ENCODE measurements at regions not wholly inside any gene's neighbourhood (a gene's known extent, or its start where the extent isn't known, plus 50 kb on each side); places are given as distances from the start of the nearest gene placed in this dataset.

GRCh38 chr6:47102331-47102730, 60.2 kb upstream of the ADGRF1 start (continued):
- TF ChIP-seq PHF5A (CRISPR knock-in tag; IDR thresholded peaks at IDR 0.05; ENCODE audit: low read depth, unreplicated experiment) (no peak), HINFP (CRISPR knock-in tag; IDR thresholded peaks at IDR 0.05; ENCODE audit: low read depth) (no peak), BORCS8-MEF2B (CRISPR knock-in tag; IDR thresholded peaks at IDR 0.05) (no peak), ZNF710 (CRISPR knock-in tag; IDR thresholded peaks at IDR 0.05; ENCODE audit: borderline replicate concordance) (no peak), ZNF512 (CRISPR knock-in tag; IDR thresholded peaks at IDR 0.05) (no peak), HMG20B (CRISPR knock-in tag; conservative IDR thresholded peaks at IDR 0.05) (no peak), ISX (CRISPR knock-in tag; conservative IDR thresholded peaks at IDR 0.05) (no peak)

GRCh38 chr6:47098570-47098993, 56.5 kb upstream of the ADGRF1 start:
- no peaks in the 10 kb centered on the region for H3K36me3 ChIP-seq (replicated peaks in 1 of 2; ENCODE audit: control insufficient read depth in 1 of 2, insufficient read depth in 2 of 2, low read length in 2 of 2)
- DNase-seq (ENCODE audit: low spot score), result no peak
- H3K27me3 ChIP-seq (ENCODE audit: control insufficient read depth in 1 of 2, insufficient read depth in 2 of 2, low read length in 2 of 2), result no peaks in the 10 kb centered on the region
- CTCF ChIA-PET (ENCODE audit: low intra/inter-chr PET ratio, low total read pairs), result interaction anchor here (1.6 kb wide), 1 partner anchor 211 kb away, joined by 20 read pairs; the partner anchor contains the start of gene TNFRSF21
- no peak overlapping the region for H3K27ac ChIP-seq (ENCODE audit: extremely low read length, insufficient read depth, low read length)
- H3K4me3 ChIP-seq (replicated peaks in 1 of 3; ENCODE audit: insufficient read depth in 1 of 3, low read depth in 2 of 3, low read length in 3 of 3), result no peak overlapping the region
- H3K4me1 ChIP-seq (ENCODE audit: insufficient read depth, low read length), result peaks cover 46% of the 10 kb centered on the region
- H4K20me1 ChIP-seq (ENCODE audit: insufficient read depth, low read length), result no peaks in the 10 kb centered on the region
- no peaks in the 10 kb centered on the region for H3K9me3 ChIP-seq (ENCODE audit: low read length)
- in situ Hi-C loops (cut with HindIII; ENCODE audit: extremely low pct_ligation_motif_present, low pct_unique_long_range_greater_than_20kb) (loop anchor here (5.0 to 10.0 kb wide), 2 partner anchors 126 to 209 kb away; partner anchors contain the start of gene TNFRSF21), intact Hi-C loops (cut with micrococcal nuclease; ENCODE audit: unreplicated experiment) (loop anchor here (5.0 kb wide), 1 partner anchor 149 kb away; no protein-coding TSS in a partner anchor)
- no peak overlapping the region for H3K4me2 ChIP-seq (ENCODE audit: low read depth, low read length)
- no peak for FAIRE-seq
- WGBS (ENCODE audit: low lambda C conversion rate), result 93% methylated on average over 6 of the region's 6 CpGs
- BruUV-seq (replicated peaks), result no TSS peak
- POLR2A ChIA-PET, result interaction anchor here (0.8 to 4.4 kb wide), 4 partner anchors 8 to 215 kb away, joined by 3 to 28 read pairs (median 10); partner anchors contain the start of gene TNFRSF21
- H2AFZ ChIP-seq (ENCODE audit: low read length), result no peak overlapping the region
- no peak for ATAC-seq
- no peak overlapping the region for H3K9ac ChIP-seq (ENCODE audit: insufficient read depth, low read depth, low read length)
- no peaks in the 10 kb centered on the region for H3K79me2 ChIP-seq (ENCODE audit: insufficient read depth, low read length)
- TF ChIP-seq RFXAP (CRISPR knock-in tag; IDR thresholded peaks at IDR 0.05; ENCODE audit: borderline replicate concordance), result no peak
- no peak for TF ChIP-seq ZNF816 (CRISPR knock-in tag; IDR thresholded peaks at IDR 0.05; ENCODE audit: borderline replicate concordance)
- no peak for TF ChIP-seq RNF2 (conservative IDR thresholded peaks at IDR 0.05; ENCODE audit: low read depth)
- TF ChIP-seq ZNF350 (CRISPR knock-in tag; IDR thresholded peaks at IDR 0.05; ENCODE audit: borderline replicate concordance, low read depth), result no peak
- no peak for TF ChIP-seq SALL1 (CRISPR knock-in tag; IDR thresholded peaks at IDR 0.05)
- TF ChIP-seq ZNF678 (CRISPR knock-in tag; IDR thresholded peaks at IDR 0.05), result no peak
- no peak for TF ChIP-seq TFAP4 (IDR thresholded peaks at IDR 0.05; ENCODE audit: borderline replicate concordance, low read depth)
- no peak for TF ChIP-seq ZSCAN30 (CRISPR knock-in tag; IDR thresholded peaks at IDR 0.05)
